GM13976 (cell line): ENCODE measurements at regions not wholly inside any gene's neighbourhood (a gene's known extent, or its start where the extent isn't known, plus 50 kb on each side); places are given as distances from the start of the nearest gene placed in this dataset.

Experiments used
- DNase-seq: peaks from one replicate; pipeline ENCODE4 v3.0.0; 2012; ENCODE audit warnings: low spot score
- CTCF ChIP-seq: IDR thresholded peaks from 2 replicates; pipeline ENCODE4 v1.5.1; 2012; ENCODE audit warnings: borderline replicate concordance, mild to moderate bottlenecking; ENCODE audit not compliant: insufficient read depth; ENCODE audit errors: extremely low read depth, missing control alignments, control extremely low read depth
- in situ Hi-C: fragments of 300-500 bp; cut with MboI; formaldehyde crosslinking; loops from one replicate; pipeline ENCODE4 v1.12.0; 2022; ENCODE audit warnings: low sequenced_read_pairs, mixed read lengths, inconsistent platforms; ENCODE audit not compliant: unreplicated experiment

GRCh38 chr13:74389056-74389455 lies 254.9 kb upstream of the KLF12 start:
- in situ Hi-C loops = no loop called here
- DNase-seq = no peak
- TF ChIP-seq CTCF = no peak

- no peak for TF ChIP-seq CTCF
- DNase-seq = no peak
- in situ Hi-C loops = no loop called here
Observed at GRCh38 chr13:74388626-74389025, 254.4 kb upstream of the KLF12 start.

- TF ChIP-seq CTCF = no peak
- in situ Hi-C loops = no loop called here
- no peak for DNase-seq
Observed at GRCh38 chr13:74372511-74372910, 238.3 kb upstream of the KLF12 start.

- no peak for TF ChIP-seq CTCF
Observed at GRCh38 chr13:74367193-74367592, 233.0 kb upstream of the KLF12 start.

GRCh38 chr13:74361274-74361673 lies 227.1 kb upstream of the KLF12 start:
- no peak for DNase-seq
- in situ Hi-C loops = no loop called here
- TF ChIP-seq CTCF = no peak

More at GRCh38 chr13:74367193-74367592, 233.0 kb upstream of the KLF12 start:
- no peak for DNase-seq
- in situ Hi-C loops = no loop called here

GRCh38 chr13:74346960-74347359 lies 212.8 kb upstream of the KLF12 start:
- no peak for TF ChIP-seq CTCF
- in situ Hi-C loops = no loop called here
- DNase-seq = no peak

- in situ Hi-C loops = no loop called here
- TF ChIP-seq CTCF = no peak
- no peak for DNase-seq
Observed at GRCh38 chr13:74338341-74338740, 204.1 kb upstream of the KLF12 start.
